ENCODE measurements at regions not wholly inside any gene's neighbourhood (a gene's known extent, or its start where the extent isn't known, plus 50 kb on each side); places are given as distances from the start of the nearest gene placed in this dataset.
"Not testable (repeated sequence)": the region's sequence is repeated elsewhere in the genome, so short reads cannot be mapped to it uniquely, and the experiment has no call there.

GRCh38 chr4:34412911-34413310 is 1831.4 kb downstream of the ARAP2 start:
- no peaks in the 10 kb centered on the region for H3K4me1 Mint-ChIP-seq (ENCODE audit: unreplicated experiment)
- TF ChIP-seq, protein P1, sequence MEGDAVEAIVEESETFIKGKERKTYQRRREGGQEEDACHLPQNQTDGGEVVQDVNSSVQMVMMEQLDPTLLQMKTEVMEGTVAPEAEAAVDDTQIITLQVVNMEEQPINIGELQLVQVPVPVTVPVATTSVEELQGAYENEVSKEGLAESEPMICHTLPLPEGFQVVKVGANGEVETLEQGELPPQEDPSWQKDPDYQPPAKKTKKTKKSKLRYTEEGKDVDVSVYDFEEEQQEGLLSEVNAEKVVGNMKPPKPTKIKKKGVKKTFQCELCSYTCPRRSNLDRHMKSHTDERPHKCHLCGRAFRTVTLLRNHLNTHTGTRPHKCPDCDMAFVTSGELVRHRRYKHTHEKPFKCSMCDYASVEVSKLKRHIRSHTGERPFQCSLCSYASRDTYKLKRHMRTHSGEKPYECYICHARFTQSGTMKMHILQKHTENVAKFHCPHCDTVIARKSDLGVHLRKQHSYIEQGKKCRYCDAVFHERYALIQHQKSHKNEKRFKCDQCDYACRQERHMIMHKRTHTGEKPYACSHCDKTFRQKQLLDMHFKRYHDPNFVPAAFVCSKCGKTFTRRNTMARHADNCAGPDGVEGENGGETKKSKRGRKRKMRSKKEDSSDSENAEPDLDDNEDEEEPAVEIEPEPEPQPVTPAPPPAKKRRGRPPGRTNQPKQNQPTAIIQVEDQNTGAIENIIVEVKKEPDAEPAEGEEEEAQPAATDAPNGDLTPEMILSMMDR (conservative IDR thresholded peaks at IDR 0.05): no peak

GRCh38 chr4:34417160-34417559 is 1827.2 kb downstream of the ARAP2 start:
- Mint-ChIP-seq H3K4me1 (ENCODE audit: unreplicated experiment) (peaks cover under 1% of the 10 kb centered on the region), H3K4me3 (no peak overlapping the region), H3K9me3 (peaks cover 4% of the 10 kb centered on the region), H3K27me3 (no peaks in the 10 kb centered on the region), H3K36me3 (no peaks in the 10 kb centered on the region), H3K27ac (no peak overlapping the region)
- TF ChIP-seq, protein P1 (conservative IDR thresholded peaks at IDR 0.05): no peak
- no peak for DNase-seq (ENCODE audit: extremely low spot score, unreplicated experiment)

More at GRCh38 chr4:34412911-34413310, 1831.4 kb downstream of the ARAP2 start:
- no peaks in the 10 kb centered on the region for H3K27me3 Mint-ChIP-seq
- DNase-seq (ENCODE audit: extremely low spot score, unreplicated experiment): no peak
- no peaks in the 10 kb centered on the region for H3K36me3 Mint-ChIP-seq
- H3K27ac Mint-ChIP-seq: no peak overlapping the region
- no peak overlapping the region for H3K4me3 Mint-ChIP-seq
- peaks cover 14% of the 10 kb centered on the region for H3K9me3 Mint-ChIP-seq

- no peaks in the 10 kb centered on the region for H3K27me3 Mint-ChIP-seq
- H3K9me3 Mint-ChIP-seq: no peaks in the 10 kb centered on the region
- TF ChIP-seq, protein P1 (conservative IDR thresholded peaks at IDR 0.05): no peak
- no peak for DNase-seq (ENCODE audit: extremely low spot score, unreplicated experiment)
- no peak overlapping the region for H3K27ac Mint-ChIP-seq
- peaks cover 10% of the 10 kb centered on the region for H3K4me1 Mint-ChIP-seq (ENCODE audit: unreplicated experiment)
- no peak overlapping the region for H3K4me3 Mint-ChIP-seq
- no peaks in the 10 kb centered on the region for H3K36me3 Mint-ChIP-seq
Measured at GRCh38 chr4:34419871-34420270, 1824.4 kb downstream of the ARAP2 start.

DNA sequence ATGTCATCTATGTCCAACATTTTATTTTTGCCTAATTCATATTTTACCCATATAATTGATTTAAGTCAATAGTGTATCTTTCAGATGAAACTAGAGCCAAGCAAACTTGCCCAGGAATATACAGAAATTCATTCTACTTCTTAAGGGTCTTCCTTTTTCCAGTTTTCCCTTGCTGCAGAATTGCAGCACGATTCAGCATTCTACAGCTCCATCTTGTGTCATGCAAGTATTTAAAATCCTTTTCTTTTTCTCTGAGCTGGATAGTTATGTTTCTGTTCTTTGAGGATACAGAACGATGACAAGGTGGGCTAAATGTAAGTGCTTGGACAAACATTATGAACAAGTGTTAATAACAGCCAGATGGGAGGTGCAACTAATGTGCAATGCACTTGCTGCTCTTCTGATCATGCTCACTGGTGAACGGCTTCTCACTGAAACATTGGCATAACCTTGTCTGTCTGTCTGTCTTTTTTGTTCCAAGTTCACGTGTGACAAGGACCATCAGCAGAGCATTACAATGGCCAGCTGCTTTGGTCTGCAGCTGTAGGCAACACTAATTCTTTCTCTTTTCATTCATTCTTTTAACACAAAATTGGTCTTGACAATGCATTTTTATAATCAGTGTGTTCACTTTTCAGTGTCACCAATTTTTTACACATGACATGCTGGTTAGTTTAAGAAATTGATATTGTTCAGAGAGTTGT is 1821.7 kb downstream of the ARAP2 start:
- Mint-ChIP-seq H3K4me3 (no peak overlapping the region), H3K27me3 (no peaks in the 10 kb centered on the region), H3K9me3 (no peaks in the 10 kb centered on the region), H3K4me1 (ENCODE audit: unreplicated experiment) (peaks cover 10% of the 10 kb centered on the region), H3K27ac (no peak overlapping the region), H3K36me3 (no peaks in the 10 kb centered on the region)
- TF ChIP-seq, protein P1 (conservative IDR thresholded peaks at IDR 0.05): no peak
- DNase-seq (ENCODE audit: extremely low spot score, unreplicated experiment): no peak

- H3K9me3 Mint-ChIP-seq: no peaks in the 10 kb centered on the region
- DNase-seq (ENCODE audit: extremely low spot score, unreplicated experiment): no peak
- TF ChIP-seq, protein P1 (conservative IDR thresholded peaks at IDR 0.05): no peak
- no peaks in the 10 kb centered on the region for H3K36me3 Mint-ChIP-seq
- H3K27me3 Mint-ChIP-seq: no peaks in the 10 kb centered on the region
- H3K27ac Mint-ChIP-seq: no peak overlapping the region
- no peaks in the 10 kb centered on the region for H3K4me1 Mint-ChIP-seq (ENCODE audit: unreplicated experiment)
- H3K4me3 Mint-ChIP-seq: no peak overlapping the region
Measured at GRCh38 chr4:34432706-34433105, 1811.6 kb downstream of the ARAP2 start.

- not testable (repeated sequence) for H3K36me3 Mint-ChIP-seq; H3K27me3 Mint-ChIP-seq; H3K27ac Mint-ChIP-seq; DNase-seq (ENCODE audit: extremely low spot score, unreplicated experiment); H3K4me1 Mint-ChIP-seq (ENCODE audit: unreplicated experiment); H3K4me3 Mint-ChIP-seq; H3K9me3 Mint-ChIP-seq
Measured at GRCh38 chr4:34434377-34434776, 1809.9 kb downstream of the ARAP2 start.

Measured in type B pancreatic cell (in vitro differentiated cells).